ENCODE measurements at regions not wholly inside any gene's neighbourhood (a gene's known extent, or its start where the extent isn't known, plus 50 kb on each side); places are given as distances from the start of the nearest gene placed in this dataset.
"Not testable (repeated sequence)": the region's sequence is repeated elsewhere in the genome, so short reads cannot be mapped to it uniquely, and the experiment has no call there.

GRCh38 chr14:56000846-56001245 lies 117.4 kb upstream of the PELI2 start:
- DNase-seq = no peak

GRCh38 chr14:56002342-56002741 lies 115.9 kb upstream of the PELI2 start:
- DNase-seq = no peak

GRCh38 chr14:56002876-56003625 lies 115.2 kb upstream of the PELI2 start:
- no peak for DNase-seq

- DNase-seq = no peak
Measured at GRCh38 chr14:56004323-56004722, 113.9 kb upstream of the PELI2 start.

- DNase-seq = no peak
Measured at GRCh38 chr14:56004786-56005185, 113.4 kb upstream of the PELI2 start.

GRCh38 chr14:56005191-56006053 lies 112.8 kb upstream of the PELI2 start:
- peak; percentile 6 for DNase-seq

- peak; percentile 62 for DNase-seq
Measured at GRCh38 chr14:56007491-56007890, 110.7 kb upstream of the PELI2 start.

GRCh38 chr14:56008150-56008549 lies 110.1 kb upstream of the PELI2 start:
- no peak for DNase-seq

GRCh38 chr14:56008661-56009060 lies 109.5 kb upstream of the PELI2 start:
- DNase-seq = not testable (repeated sequence)

- no peak for DNase-seq
Measured at GRCh38 chr14:56023661-56024081, 94.5 kb upstream of the PELI2 start.

- DNase-seq = no peak
Measured at GRCh38 chr14:56025191-56025590, 93.0 kb upstream of the PELI2 start.

- no peak for DNase-seq
Measured at GRCh38 chr14:56026506-56026905, 91.7 kb upstream of the PELI2 start.

GRCh38 chr14:56027421-56027820 lies 90.8 kb upstream of the PELI2 start:
- DNase-seq = no peak

GRCh38 chr14:56027916-56028712 lies 90.1 kb upstream of the PELI2 start:
- DNase-seq = no peak

GRCh38 chr14:56036353-56036752 lies 81.9 kb upstream of the PELI2 start:
- no peak for DNase-seq

- no peak for DNase-seq
Measured at GRCh38 chr14:56040121-56040520, 78.1 kb upstream of the PELI2 start.

- DNase-seq = no peak
Measured at GRCh38 chr14:56044196-56044595, 74.0 kb upstream of the PELI2 start.

GRCh38 chr14:56046546-56046945 lies 71.7 kb upstream of the PELI2 start:
- DNase-seq = peak; percentile 9

- no peak for DNase-seq
Measured at GRCh38 chr14:56046996-56047395, 71.2 kb upstream of the PELI2 start.

GRCh38 chr14:56049536-56049935 lies 68.7 kb upstream of the PELI2 start:
- DNase-seq = no peak

GRCh38 chr14:56055511-56055910 lies 62.7 kb upstream of the PELI2 start:
- no peak for DNase-seq

GRCh38 chr14:56056031-56056430 lies 62.2 kb upstream of the PELI2 start:
- DNase-seq = no peak

GRCh38 chr14:56057071-56057741 lies 61.0 kb upstream of the PELI2 start:
- peak; percentile 7 for DNase-seq
